C4-2B (cell line): ENCODE measurements at regions not wholly inside any gene's neighbourhood (a gene's known extent, or its start where the extent isn't known, plus 50 kb on each side); places are given as distances from the start of the nearest gene placed in this dataset.

Experiments
- H3K27ac ChIP-seq: fragments of 450-650 bp; 2 replicates; pipeline ENCODE4 v1.5.1; 2017
- ZFX ChIP-seq: fragments of 450-650 bp; IDR thresholded peaks from 2 replicates; pipeline ENCODE4 v1.6.1; 2017
- TF ChIP-seq, protein P1 (sequence below): fragments of 450-650 bp; conservative IDR thresholded peaks from 2 replicates; pipeline ENCODE4 v1.5.1; 2017; ENCODE audit warnings: mild to moderate bottlenecking

DNA sequence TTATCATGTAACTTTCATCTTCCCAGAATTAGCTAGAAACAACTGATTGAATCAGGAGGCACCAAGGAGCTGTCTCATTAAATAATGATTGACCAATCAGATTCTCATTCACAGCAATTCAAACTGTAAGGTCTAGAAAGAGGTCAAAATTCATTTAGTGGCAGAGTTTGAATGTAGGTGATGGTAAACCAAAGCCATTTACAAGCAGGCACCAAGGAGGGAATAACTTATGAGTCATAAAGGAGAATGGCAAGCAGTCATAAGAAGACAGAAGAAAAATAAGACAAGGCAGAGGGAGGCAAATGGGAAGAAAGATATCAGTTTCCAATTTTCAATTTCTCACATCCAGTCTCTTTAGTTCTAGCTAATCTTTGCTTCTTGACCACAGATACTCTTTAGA lies 52.9 kb upstream of the DEFB112 start:
- no peak for TF ChIP-seq ZFX
- TF ChIP-seq, protein P1, sequence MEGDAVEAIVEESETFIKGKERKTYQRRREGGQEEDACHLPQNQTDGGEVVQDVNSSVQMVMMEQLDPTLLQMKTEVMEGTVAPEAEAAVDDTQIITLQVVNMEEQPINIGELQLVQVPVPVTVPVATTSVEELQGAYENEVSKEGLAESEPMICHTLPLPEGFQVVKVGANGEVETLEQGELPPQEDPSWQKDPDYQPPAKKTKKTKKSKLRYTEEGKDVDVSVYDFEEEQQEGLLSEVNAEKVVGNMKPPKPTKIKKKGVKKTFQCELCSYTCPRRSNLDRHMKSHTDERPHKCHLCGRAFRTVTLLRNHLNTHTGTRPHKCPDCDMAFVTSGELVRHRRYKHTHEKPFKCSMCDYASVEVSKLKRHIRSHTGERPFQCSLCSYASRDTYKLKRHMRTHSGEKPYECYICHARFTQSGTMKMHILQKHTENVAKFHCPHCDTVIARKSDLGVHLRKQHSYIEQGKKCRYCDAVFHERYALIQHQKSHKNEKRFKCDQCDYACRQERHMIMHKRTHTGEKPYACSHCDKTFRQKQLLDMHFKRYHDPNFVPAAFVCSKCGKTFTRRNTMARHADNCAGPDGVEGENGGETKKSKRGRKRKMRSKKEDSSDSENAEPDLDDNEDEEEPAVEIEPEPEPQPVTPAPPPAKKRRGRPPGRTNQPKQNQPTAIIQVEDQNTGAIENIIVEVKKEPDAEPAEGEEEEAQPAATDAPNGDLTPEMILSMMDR = no peak
- H3K27ac ChIP-seq = no peak overlapping the region

DNA sequence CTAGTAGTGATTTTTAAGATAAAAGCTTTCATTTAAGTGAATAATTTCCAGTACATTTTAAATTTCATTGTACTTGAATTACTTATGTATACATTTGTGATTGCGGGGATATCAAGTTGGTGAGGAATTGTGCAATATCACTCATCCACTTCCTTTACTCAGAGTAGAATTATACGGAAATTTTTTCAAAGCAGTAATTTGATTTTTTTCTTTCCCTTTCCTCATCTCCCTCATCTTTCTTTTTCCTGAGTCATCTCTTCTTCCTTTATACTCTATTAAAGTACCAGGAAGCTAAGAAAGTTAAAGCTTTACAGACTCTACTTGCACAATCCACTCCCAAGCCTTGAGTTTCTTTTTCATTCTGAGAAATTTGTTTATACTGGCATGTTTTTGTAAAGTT lies 60.9 kb upstream of the DEFB112 start:
- TF ChIP-seq, protein P1 = no peak
- TF ChIP-seq ZFX = no peak
- no peak overlapping the region for H3K27ac ChIP-seq

DNA sequence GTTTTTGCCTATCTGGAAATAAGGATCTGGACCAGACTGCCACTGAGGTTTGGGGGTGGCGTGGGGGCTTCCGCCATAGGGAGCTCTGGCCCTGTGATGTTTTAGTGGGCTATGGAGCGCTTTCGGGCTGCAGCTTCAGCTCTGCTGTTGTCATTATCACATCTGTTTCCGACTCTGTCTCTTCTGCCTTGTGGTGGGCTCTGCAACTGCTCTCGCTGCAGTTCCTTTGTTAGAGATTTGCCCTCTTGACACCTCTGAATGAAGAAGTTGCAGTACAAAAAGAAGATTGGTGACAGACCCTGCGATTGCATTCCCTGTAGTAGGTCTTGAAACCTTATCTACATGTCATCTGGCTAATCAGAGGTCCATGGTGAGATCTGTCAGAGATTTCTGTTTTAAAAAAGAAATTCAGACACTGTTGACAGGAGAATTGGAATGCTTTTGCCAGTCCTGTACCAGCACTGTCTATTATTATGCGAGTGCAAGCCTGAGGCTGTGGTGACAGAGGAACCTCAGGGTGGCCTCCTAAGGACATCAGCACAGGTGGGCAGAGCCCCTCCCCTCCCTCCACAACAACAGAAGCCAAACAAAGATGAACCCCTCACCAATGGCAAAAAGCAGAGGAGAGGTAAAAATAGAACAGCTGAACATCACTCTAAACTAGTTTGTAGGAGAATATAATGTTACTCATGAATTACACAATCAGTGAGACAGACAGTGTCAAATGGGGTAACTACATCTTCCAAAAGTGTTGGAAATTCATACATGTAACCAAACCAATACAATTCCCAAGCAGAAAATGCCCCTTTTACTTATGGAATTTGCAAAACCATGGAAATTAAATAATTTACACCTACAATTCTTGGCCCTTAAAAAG lies 63.5 kb upstream of the DEFB112 start:
- no peak overlapping the region for H3K27ac ChIP-seq
- TF ChIP-seq, protein P1 = no peak
- no peak for TF ChIP-seq ZFX

DNA sequence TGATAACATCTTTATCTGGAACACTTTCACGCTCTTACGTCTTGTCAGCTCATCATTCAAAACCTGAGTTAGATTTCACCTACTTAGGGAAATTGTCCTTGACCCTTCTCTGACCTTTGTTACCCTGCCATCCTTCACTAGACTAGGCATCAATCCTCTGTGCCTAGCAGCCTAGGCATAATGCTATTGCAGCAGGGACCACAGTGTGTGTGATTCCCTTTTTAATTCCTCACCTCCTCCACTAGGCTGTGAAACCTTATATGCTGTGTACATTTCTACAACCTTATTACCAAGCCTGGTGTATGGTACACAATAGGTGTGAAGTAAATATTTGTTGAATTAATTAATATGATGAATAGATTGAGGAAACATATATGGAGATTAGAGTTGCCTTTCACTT lies 66.7 kb upstream of the DEFB112 start:
- TF ChIP-seq ZFX = no peak
- TF ChIP-seq, protein P1 = no peak
- H3K27ac ChIP-seq = no peak overlapping the region

DNA sequence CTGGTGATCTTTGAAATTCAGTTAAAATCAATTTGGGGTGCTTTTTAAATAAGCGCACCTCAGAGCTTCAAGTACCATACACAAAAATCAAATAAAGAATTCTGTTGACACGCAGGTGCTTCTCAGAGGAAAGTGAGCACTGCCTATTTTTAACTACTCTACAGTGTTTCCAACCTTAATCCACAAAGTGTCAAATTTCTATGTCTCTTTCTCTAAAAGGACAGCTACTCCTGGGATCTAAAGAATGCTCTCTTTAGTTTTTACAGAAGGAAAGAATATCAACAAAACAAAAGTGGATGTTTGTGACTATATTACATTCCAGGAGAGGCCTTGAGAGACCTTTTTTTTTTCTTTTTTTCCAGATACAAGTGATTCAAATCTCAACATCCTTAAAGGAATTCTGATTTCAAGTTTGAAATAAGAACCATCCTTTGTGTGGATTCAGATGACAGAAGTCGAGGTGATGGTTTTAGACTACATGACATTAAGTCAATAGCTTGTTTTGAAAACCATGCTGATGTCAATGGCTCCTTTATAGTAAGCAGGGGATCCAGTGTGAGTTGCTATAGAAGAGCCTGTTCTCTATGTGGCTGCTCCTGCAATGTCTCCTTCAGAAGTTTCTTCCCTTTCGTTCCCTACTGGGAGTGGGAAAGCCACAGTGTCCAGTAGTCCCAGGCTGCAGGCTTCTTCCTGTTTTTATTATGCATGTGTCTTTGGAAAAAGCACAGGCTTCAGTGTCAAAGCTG lies 67.2 kb upstream of the DEFB112 start:
- no peak overlapping the region for H3K27ac ChIP-seq
- no peak for TF ChIP-seq ZFX

DNA sequence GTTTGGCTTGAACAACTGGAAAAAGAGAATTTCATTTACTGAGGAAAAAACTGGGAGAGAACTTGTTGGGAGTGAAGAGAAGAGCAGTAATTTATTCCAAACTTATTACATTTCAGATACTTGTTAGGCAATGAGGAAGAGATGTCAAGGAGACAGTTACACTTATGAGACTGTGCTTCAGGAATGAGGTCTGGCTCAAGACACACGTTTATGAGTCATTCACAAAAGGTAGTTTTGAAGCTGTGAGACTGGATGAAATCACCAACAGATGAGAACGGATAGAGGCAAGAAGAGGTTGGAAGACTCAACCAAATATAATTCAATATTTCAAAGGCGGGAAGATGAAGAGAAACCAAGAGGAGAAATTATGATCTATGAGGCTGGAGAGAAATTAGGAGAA lies 70.6 kb upstream of the DEFB112 start:
- TF ChIP-seq, protein P1 = no peak
- no peak for TF ChIP-seq ZFX
- no peak overlapping the region for H3K27ac ChIP-seq

DNA sequence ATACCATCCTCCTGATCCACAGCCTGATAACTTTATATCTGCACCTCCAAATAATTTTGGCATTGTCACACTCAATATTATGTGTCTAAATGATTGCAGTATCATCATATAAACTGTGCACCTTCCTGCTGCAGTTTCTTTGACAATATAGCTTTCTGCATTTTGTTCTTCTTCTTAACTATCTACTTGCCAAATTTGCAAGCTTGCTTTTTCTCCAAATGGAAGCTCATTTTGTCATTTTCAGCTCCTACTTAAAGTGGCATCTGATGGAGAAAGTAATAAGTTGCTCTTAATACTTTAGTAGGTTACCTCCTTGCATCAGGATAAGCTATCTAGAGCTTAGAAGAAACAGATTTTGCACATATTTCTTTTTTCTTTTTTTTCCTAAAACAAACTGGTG lies 74.0 kb upstream of the DEFB112 start:
- TF ChIP-seq, protein P1 = no peak
- TF ChIP-seq ZFX = no peak

More for the DNA sequence above, 74.0 kb upstream of the DEFB112 start:
- no peak overlapping the region for H3K27ac ChIP-seq
